ENCODE measurements at regions not wholly inside any gene's neighbourhood (a gene's known extent, or its start where the extent isn't known, plus 50 kb on each side); places are given as distances from the start of the nearest gene placed in this dataset.

Small RNA genes lying in the stretch of these regions (small RNA-seq; reads per million reads assigned to genes)
- 0 reads per million in 2 experiments for gene RN7SKP89

Measured in right lobe of liver (tissue), 1 donor.